ENCODE measurements at regions not wholly inside any gene's neighbourhood (a gene's known extent, or its start where the extent isn't known, plus 50 kb on each side); places are given as distances from the start of the nearest gene placed in this dataset.

DNA sequence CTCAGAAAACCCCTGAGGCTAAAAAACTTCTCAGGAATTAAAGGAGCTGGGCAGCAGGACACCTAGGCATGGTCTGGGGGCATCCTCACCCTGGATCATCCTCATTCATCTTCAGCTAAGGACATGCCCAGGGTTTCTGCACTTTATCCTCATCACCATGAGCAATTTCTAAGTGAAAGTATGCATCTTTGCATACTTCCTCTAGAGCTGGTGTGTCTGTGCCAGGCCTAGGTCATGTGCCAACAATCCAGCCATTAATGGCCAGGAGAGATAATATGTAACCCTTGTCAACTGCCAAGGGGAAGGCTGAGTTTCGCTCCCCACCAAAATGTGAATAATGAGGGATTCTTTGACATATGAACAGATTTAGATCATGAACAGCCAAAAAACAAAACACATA, 160.5 kb downstream of the KITLG start:
- DNase-seq: no peak

DNA sequence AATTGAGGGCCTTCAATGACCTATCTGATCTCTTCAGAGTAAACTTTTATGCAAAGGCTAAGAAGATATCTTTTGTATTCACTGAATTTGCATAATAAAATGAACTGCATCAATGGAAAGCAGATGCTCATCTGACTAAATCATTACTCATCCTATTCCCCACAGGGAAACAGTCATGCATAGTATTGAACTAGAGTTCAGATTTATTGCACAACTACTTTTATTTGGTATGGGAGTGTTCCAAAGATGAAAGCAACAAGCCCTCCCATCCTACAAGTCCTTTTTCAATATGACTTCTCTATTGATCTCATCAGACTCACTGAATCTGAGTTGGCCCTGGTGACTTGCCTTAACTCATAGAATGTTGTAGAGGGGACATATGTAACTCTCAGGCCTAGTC, 159.8 kb downstream of the KITLG start:
- no peak for DNase-seq

DNA sequence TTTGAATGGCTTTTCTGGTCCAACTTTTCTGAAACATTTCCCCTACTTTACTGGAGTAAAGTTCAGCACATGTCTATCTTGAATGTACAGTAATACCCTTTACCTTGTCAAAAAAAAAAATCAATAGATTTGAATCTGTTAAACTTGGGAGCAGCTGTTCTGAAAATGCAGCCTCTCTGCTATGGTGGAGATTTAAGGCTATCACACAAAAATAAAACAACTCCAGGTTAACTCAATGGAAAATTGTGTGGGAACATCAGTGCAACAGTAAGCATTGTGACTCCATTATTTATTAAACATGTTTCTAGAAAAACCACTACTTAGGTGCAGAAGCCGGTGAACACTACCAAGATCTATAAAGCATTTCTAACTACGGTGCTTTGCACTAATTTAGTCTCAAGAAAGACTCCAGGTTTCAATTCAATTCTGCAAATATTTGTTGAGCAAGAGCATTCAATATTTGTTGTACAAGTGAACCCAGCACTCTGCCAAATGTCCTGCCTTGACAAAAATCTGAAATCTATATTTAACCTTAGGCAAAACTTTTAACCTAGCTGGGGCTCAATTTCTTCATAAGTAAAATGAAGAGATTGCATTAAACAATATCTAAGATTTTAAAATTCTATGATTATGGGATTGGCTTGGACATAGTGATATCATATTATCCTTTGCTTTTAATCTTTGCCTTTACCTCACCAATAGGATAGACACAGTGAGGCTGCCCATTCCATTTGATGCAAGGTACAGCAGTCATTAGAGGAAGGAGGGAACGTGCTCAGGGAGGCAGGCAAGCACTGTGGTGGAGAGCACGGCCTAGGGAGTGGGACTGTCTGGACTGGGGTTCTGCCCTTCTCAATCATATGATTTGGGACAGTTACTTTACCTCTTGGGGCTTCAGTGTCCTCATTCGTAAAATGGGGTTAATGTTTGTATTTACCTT, 155.2 kb downstream of the KITLG start:
- DNase-seq: no peak

DNA sequence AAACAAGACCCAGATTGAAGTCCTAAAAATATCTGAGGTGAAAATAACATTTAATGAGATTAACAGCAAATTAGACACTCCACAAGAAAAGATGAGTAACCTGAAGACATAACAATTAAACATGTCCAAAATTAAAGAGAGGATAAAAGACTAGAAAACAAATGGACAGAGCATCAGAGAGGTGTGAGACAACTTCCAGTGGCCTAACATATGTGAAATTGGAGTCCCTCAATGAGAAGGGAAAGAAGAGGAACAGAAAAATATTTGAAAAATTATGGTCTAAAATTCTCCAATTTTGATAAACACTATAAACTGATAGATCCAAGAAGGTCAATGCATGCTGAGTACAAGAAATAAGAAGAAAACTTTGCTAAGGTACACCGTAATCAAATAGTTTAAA, 151.9 kb downstream of the KITLG start:
- DNase-seq: no peak

DNA sequence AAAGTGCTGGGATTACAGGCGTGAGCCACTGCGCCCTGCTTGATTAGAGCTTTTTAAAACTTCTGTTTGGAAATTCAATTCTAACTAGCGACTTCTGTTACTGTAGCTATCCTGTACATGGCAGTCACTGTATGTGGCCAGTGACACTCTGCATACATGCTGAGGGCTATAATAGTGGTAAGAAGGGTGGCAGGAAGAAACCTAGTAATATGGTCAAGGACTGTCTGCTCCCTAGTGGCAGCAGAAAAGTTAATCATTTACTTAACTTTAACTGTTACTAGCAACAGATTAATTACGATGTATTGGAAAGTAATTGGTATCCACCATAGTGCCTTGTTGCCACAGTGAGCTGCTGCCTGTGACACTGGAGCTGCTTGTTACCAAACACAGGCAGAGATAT, 149.0 kb downstream of the KITLG start:
- DNase-seq: no peak

DNA sequence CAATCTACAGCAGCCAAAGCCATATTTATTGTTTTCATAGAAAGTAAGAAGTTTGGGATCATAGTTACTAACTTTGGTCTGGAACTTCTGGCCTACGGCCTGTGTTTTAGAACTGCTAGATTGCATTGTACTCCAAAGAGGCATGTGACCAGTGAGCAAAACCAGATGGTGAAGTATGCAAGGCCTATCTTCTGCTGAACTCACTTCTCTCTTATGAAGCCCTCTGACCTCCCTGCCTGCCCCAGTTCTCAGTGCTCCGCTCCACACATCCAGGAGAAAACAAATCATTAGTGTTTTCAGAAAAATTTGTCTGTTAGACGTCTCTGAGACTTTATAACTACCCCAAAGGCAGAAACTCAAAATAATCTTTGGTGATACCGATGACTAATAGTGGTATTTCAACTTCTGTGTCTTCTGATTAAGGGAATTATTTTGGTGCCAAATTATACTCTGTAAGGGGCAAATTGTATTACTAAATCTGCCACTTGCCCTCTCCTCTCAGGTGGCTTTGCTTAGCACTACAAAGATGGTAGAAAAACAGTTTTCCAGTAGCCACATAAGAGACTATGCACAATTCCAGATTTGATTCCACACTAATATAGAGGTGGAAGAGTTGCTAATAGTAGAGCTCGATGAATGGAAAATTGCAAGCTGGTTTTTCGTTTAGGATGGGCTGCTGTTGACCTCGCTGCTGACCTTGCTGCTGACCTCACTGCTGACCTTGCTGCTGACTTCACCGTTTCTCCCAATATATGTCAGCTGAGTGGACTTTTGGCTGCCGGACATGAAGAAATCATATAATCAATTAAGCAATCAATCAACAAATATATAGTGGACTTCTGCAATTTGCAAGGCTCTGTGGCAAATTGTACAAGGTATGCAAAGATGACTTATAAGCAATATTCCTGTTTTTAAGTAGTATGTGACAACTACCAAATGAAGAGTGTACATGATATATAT, 147.5 kb downstream of the KITLG start:
- DNase-seq: no peak

DNA sequence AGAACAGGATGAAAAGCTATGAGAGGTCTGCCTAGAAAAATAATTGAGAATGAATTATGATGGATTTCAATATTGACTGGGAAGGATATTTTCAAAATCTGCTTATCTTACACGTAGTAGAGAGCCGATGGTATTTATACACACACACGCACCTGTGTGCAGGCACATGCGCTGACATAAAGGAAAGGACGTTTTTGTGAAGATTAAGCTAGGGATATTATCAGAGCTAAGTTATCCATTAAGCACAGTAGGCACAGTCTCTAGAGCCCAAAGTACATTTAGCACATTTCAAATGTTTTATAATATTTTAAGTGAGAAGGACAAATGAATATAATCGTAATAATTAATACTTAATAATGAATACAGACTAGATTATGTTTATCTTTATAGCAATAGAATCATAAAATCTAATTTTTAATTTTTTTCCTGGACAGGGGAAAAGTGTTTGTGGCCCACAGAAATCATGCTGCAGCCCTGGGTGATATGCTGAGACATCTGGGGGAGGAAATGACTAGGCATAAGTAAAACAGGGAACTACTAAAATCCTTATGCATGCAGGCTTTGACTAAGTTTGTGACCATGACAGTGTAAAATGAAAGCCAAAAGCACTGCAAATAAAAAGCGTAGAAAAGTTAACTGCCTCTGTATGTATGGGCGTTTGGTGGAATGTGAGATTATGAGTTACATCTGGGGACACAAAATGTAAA, 146.1 kb downstream of the KITLG start:
- no peak for DNase-seq

DNA sequence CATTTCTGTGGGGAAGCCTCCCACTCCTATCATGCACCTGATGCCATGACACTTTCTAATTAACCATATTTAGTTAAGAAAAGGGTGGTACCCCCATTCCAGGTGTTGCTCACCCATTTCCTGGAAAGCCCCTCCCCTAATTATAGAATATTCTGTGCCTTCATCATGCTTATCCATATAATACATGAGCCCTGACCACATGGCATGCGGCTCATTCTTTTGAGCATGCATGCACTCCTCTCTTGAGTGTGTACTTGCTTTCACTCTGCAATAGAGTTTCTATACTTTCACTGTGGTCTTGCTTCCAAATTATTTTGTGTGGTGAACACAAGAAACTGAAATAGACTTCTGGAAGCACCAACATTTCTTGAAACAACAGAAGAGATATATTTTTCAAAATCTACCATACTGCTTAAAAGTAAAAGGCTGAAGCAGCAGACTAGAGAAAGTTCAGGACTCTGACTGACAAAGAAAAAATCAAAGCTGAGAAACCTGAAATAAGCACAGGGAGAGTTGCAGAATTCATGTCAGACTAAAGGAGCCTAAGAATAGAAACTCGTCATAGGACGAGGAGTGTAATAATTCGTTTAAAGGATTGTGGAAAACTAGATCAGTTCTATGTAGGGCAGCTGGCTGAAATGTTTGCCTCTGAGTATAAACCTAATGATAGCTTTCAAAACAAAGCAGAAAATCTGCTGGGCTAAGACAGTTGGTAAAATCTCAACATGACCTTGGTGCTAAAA, 144.8 kb downstream of the KITLG start:
- DNase-seq: no peak

DNA sequence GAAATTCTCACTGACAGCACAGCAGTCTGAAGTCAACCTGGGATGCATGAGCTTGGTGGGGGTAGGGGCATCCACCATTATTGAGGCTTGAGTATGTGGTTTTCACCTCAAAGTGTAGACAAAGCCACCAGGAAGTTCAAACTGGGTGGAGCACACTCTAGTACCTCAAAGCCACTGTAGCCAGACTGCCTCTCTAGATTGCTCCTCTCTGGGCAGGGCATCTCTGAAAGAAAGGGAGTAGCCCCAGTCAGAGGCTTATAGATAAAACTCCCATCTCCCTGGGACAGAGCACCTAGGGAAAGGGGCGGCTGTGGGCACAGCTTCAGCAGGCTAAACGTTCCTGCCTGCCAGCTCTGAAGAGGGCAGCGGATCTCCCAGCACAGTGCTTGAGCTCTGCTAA, 143.0 kb downstream of the KITLG start:
- DNase-seq: no peak
